HEK293 (cell line): ENCODE measurements at regions not wholly inside any gene's neighbourhood (a gene's known extent, or its start where the extent isn't known, plus 50 kb on each side); places are given as distances from the start of the nearest gene placed in this dataset.

Source experiments
- GLIS2 ChIP-seq: fragments of 450-650 bp; formaldehyde crosslinking; IDR thresholded peaks from 2 replicates; pipeline ENCODE4 v1.5.1; 2016; ENCODE audit warnings: missing biosample characterization, missing genetic modification characterization
- YY1 ChIP-seq: fragments of 450-650 bp; formaldehyde crosslinking; IDR thresholded peaks from 2 replicates; pipeline ENCODE4 v1.5.1; 2018; ENCODE audit warnings: missing biosample characterization, missing genetic modification characterization
- ZFP41 ChIP-seq: fragments of 450-650 bp; formaldehyde crosslinking; IDR thresholded peaks from 2 replicates; pipeline ENCODE4 v1.5.1; 2016; ENCODE audit warnings: missing biosample characterization, missing genetic modification characterization, borderline replicate concordance
- ZNF211 ChIP-seq: fragments of 450-650 bp; formaldehyde crosslinking; IDR thresholded peaks from 2 replicates; pipeline ENCODE4 v1.5.1; 2016; ENCODE audit warnings: low read depth, missing biosample characterization, missing genetic modification characterization
- ZNF423 ChIP-seq: fragments of 450-650 bp; formaldehyde crosslinking; IDR thresholded peaks from 2 replicates; pipeline ENCODE4 v1.5.1; 2016; ENCODE audit warnings: missing biosample characterization, missing genetic modification characterization
- ZNF473 ChIP-seq: fragments of 450-650 bp; formaldehyde crosslinking; IDR thresholded peaks from 2 replicates; pipeline ENCODE4 v1.5.1; 2017; ENCODE audit warnings: missing biosample characterization, missing genetic modification characterization
- ZNF571 ChIP-seq: fragments of 450-650 bp; formaldehyde crosslinking; IDR thresholded peaks from 2 replicates; pipeline ENCODE4 v1.5.0; 2017; ENCODE audit warnings: missing biosample characterization, missing genetic modification characterization
- ZNF660 ChIP-seq: fragments of 450-650 bp; IDR thresholded peaks from 2 replicates; pipeline ENCODE4 v1.5.1; 2018; ENCODE audit warnings: missing biosample characterization, mild to moderate bottlenecking, missing genetic modification characterization
- ZNF792 ChIP-seq: fragments of 450-650 bp; formaldehyde crosslinking; IDR thresholded peaks from 2 replicates; pipeline ENCODE4 v1.5.1; 2016; ENCODE audit warnings: missing biosample characterization, missing genetic modification characterization
- ZSCAN23 ChIP-seq: fragments of 450-650 bp; formaldehyde crosslinking; IDR thresholded peaks from 2 replicates; pipeline ENCODE4 v1.5.1; 2016; ENCODE audit warnings: missing biosample characterization, missing genetic modification characterization
- TF ChIP-seq, protein P1 (sequence below): fragments of 450-650 bp; formaldehyde crosslinking; IDR thresholded peaks from 2 replicates; pipeline ENCODE4 v1.5.1; 2016; ENCODE audit warnings: missing biosample characterization, missing genetic modification characterization
- TF ChIP-seq, protein P2 (sequence below): fragments of 450-650 bp; formaldehyde crosslinking; IDR thresholded peaks from 2 replicates; pipeline ENCODE4 v1.5.1; 2016; ENCODE audit warnings: missing biosample characterization, missing genetic modification characterization

GRCh38 chr2:128995086-128995485, 676.4 kb upstream of the HS6ST1 start:
- TF ChIP-seq YY1 (tag by site-specific recombination) (no peak), ZFP41 (tag by site-specific recombination) (no peak), ZNF792 (no peak), ZSCAN23 (tag by site-specific recombination) (no peak), ZNF423 (tag by site-specific recombination) (no peak), ZNF211 (tag by site-specific recombination) (no peak), ZNF571 (tag by site-specific recombination) (no peak), ZNF473 (no peak), ZNF660 (tag by site-specific recombination) (no peak), GLIS2 (tag by site-specific recombination) (no peak)
- TF ChIP-seq, protein P1, sequence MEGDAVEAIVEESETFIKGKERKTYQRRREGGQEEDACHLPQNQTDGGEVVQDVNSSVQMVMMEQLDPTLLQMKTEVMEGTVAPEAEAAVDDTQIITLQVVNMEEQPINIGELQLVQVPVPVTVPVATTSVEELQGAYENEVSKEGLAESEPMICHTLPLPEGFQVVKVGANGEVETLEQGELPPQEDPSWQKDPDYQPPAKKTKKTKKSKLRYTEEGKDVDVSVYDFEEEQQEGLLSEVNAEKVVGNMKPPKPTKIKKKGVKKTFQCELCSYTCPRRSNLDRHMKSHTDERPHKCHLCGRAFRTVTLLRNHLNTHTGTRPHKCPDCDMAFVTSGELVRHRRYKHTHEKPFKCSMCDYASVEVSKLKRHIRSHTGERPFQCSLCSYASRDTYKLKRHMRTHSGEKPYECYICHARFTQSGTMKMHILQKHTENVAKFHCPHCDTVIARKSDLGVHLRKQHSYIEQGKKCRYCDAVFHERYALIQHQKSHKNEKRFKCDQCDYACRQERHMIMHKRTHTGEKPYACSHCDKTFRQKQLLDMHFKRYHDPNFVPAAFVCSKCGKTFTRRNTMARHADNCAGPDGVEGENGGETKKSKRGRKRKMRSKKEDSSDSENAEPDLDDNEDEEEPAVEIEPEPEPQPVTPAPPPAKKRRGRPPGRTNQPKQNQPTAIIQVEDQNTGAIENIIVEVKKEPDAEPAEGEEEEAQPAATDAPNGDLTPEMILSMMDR (tag by site-specific recombination): no peak
- TF ChIP-seq, protein P2, sequence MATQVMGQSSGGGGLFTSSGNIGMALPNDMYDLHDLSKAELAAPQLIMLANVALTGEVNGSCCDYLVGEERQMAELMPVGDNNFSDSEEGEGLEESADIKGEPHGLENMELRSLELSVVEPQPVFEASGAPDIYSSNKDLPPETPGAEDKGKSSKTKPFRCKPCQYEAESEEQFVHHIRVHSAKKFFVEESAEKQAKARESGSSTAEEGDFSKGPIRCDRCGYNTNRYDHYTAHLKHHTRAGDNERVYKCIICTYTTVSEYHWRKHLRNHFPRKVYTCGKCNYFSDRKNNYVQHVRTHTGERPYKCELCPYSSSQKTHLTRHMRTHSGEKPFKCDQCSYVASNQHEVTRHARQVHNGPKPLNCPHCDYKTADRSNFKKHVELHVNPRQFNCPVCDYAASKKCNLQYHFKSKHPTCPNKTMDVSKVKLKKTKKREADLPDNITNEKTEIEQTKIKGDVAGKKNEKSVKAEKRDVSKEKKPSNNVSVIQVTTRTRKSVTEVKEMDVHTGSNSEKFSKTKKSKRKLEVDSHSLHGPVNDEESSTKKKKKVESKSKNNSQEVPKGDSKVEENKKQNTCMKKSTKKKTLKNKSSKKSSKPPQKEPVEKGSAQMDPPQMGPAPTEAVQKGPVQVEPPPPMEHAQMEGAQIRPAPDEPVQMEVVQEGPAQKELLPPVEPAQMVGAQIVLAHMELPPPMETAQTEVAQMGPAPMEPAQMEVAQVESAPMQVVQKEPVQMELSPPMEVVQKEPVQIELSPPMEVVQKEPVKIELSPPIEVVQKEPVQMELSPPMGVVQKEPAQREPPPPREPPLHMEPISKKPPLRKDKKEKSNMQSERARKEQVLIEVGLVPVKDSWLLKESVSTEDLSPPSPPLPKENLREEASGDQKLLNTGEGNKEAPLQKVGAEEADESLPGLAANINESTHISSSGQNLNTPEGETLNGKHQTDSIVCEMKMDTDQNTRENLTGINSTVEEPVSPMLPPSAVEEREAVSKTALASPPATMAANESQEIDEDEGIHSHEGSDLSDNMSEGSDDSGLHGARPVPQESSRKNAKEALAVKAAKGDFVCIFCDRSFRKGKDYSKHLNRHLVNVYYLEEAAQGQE: no peak
